H1 (cell line): ENCODE measurements at regions not wholly inside any gene's neighbourhood (a gene's known extent, or its start where the extent isn't known, plus 50 kb on each side); places are given as distances from the start of the nearest gene placed in this dataset.

Experiments used
- BCL11A ChIP-seq, 2 experiments: IDR thresholded peaks; one replicate each; pipeline ENCODE4 v1.6.1; 2011; ENCODE audit warnings: low read depth in 2 of 2, low read length in 2 of 2, mild to moderate bottlenecking in 2 of 2
- EZH2 ChIP-seq: fragments of 200-600 bp; sonication (generic); IDR thresholded peaks from 2 replicates; pipeline ENCODE4 v1.7.1; 2012; ENCODE audit warnings: low read depth, mild to moderate bottlenecking, moderate library complexity, low read length, inconsistent platforms; ENCODE audit not compliant: severe bottlenecking
- GABPA ChIP-seq: IDR thresholded peaks from 2 replicates; pipeline ENCODE4 v1.6.1; 2011; ENCODE audit warnings: mild to moderate bottlenecking, low read length, moderate library complexity, borderline replicate concordance; ENCODE audit not compliant: insufficient read depth
- JUND ChIP-seq: IDR thresholded peaks from 2 replicates; pipeline ENCODE4 v1.6.1; 2011; ENCODE audit warnings: mild to moderate bottlenecking, improper control_type of control experiment, low read length
- PHF8 ChIP-seq: fragments of 200-600 bp; sonication (generic); conservative IDR thresholded peaks from 2 replicates; pipeline ENCODE4 v1.7.1; 2012; ENCODE audit warnings: low read depth, mild to moderate bottlenecking, inconsistent platforms, low read length, moderate library complexity
- POU5F1 ChIP-seq: IDR thresholded peaks from 2 replicates; pipeline ENCODE4 v1.6.1; 2011; ENCODE audit warnings: low read depth, mild to moderate bottlenecking, low read length, moderate library complexity
- RFX5 ChIP-seq: IDR thresholded peaks from 2 replicates; pipeline ENCODE4 v1.6.1; 2011; ENCODE audit warnings: low read depth, low read length, improper control_type of control experiment, borderline replicate concordance
- YY1 ChIP-seq: IDR thresholded peaks from 2 replicates; pipeline ENCODE4 v1.6.1; 2011; ENCODE audit warnings: low read depth, mild to moderate bottlenecking, low read length

DNA sequence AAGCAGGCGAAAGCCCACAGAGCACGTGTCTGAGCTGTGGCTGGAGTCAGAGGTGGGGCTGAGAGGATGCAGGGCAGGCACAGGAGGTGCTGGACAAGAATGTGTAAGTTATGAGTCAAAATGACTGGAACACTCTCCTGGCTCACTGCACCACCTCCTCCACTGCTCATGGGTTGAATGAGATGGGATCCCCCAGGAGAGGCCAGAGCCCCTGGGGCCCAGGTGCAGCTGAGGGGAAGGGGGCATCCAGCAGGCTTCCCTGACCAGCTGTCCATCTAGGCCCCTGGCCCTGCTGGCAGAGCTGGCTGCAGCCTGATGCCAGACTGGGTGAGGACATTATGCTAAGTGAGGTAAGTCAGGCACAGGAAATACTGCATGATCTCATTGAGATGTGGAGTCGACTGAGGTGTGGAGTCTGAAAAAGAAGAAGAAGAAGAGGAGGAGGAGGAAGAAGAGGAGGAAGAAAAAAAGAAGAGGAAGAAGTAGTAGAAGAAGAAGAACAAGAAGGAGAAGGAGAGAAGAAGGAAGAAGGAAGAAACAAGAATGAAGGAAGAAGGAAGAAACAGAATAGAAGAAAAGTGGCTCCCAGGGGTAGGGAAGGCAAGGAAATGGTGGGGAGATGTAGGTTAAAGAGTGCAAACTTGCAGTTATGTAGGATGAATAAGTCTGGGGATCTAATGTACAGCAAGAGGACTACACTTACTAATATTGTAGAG lies 747.4 kb downstream of the UQCRFS1 start:
- TF ChIP-seq GABPA (no peak), RFX5 (no peak), BCL11A (IDR thresholded peaks at IDR 0.05; ENCODE audit: low read depth in 2 of 2, low read length in 2 of 2) (no peak), POU5F1 (no peak), EZH2 (no peak), JUND (no peak), YY1 (no peak), PHF8 (no peak)
